ENCODE measurements at regions not wholly inside any gene's neighbourhood (a gene's known extent, or its start where the extent isn't known, plus 50 kb on each side); places are given as distances from the start of the nearest gene placed in this dataset.
"Not testable (repeated sequence)": the region's sequence is repeated elsewhere in the genome, so short reads cannot be mapped to it uniquely, and the experiment has no call there.

- not testable (repeated sequence) for H3K9ac ChIP-seq (ENCODE audit: low read depth, low read length); H3K4me1 ChIP-seq (ENCODE audit: insufficient read depth, low read length); H3K4me3 ChIP-seq (ENCODE audit: low read length); H3K27ac ChIP-seq (ENCODE audit: low read length); H3K9me3 ChIP-seq (ENCODE audit: insufficient read depth, low read depth, low read length); H3K36me3 ChIP-seq (ENCODE audit: insufficient read depth, low read depth, low read length); H3K27me3 ChIP-seq (ENCODE audit: insufficient read depth, low read length)
Observed at GRCh38 chr15:22177965-22178364, 97.6 kb downstream of the OR4M2 start.

- H3K9ac ChIP-seq (ENCODE audit: low read depth, low read length) = not testable (repeated sequence)
Observed at GRCh38 chr15:22178438-22178837, 98.1 kb downstream of the OR4M2 start.

DNA sequence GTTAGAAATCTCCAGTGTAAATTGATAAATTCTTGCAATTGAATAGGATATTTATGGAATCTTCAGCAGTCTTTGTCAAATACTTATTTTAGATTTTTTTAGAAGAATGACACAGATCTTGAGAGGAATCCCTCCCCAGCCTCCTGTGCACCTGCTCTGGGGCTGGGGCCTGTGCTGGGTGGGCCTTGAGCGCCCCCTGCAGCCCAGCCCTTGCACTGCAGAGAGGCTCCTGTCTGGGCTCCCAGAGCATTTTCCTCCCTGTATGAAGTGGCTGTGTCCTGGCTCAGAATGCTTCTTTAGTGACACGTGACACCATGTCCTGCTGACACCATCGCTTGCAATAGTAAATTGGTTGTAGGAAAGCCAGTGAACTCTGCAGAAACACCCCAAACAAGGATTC is 98.7 kb downstream of the OR4M2 start:
- H3K4me3 ChIP-seq (ENCODE audit: low read length); H3K27me3 ChIP-seq (ENCODE audit: insufficient read depth, low read length); H3K9me3 ChIP-seq (ENCODE audit: insufficient read depth, low read depth, low read length); H3K9ac ChIP-seq (ENCODE audit: low read depth, low read length); H3K4me1 ChIP-seq (ENCODE audit: insufficient read depth, low read length); H3K36me3 ChIP-seq (ENCODE audit: insufficient read depth, low read depth, low read length); H3K27ac ChIP-seq (ENCODE audit: low read length): not testable (repeated sequence)

More at GRCh38 chr15:22178438-22178837, 98.1 kb downstream of the OR4M2 start:
- H3K9me3 ChIP-seq (ENCODE audit: insufficient read depth, low read depth, low read length); H3K4me1 ChIP-seq (ENCODE audit: insufficient read depth, low read length); H3K27me3 ChIP-seq (ENCODE audit: insufficient read depth, low read length); H3K36me3 ChIP-seq (ENCODE audit: insufficient read depth, low read depth, low read length); H3K4me3 ChIP-seq (ENCODE audit: low read length); H3K27ac ChIP-seq (ENCODE audit: low read length): not testable (repeated sequence)

GRCh38 chr15:22180611-22181010 is 100.3 kb downstream of the OR4M2 start:
- H3K9me3 ChIP-seq (ENCODE audit: insufficient read depth, low read depth, low read length); H3K4me3 ChIP-seq (ENCODE audit: low read length); H3K27ac ChIP-seq (ENCODE audit: low read length); H3K9ac ChIP-seq (ENCODE audit: low read depth, low read length); H3K4me1 ChIP-seq (ENCODE audit: insufficient read depth, low read length); H3K27me3 ChIP-seq (ENCODE audit: insufficient read depth, low read length); H3K36me3 ChIP-seq (ENCODE audit: insufficient read depth, low read depth, low read length): not testable (repeated sequence)

DNA sequence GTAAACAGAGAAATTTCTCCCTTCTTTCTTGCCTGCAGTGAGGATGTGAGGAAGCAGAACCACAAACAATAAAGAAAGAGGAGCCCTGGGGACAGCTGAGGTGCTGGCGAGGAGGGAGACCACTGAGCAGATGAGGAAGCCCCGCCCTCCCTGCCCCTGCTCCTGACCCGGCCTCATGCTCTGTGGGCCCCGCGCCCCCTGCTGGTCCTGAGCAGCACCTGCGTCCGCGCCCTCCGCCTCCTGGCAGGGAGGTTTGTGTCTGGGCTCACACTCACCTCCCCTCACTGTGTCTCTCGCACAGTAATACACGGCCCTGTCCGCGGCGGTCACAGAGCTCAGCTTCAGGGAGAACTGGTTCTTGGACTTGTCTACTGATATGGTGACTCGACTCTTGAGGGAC is 104.4 kb downstream of the OR4M2 start:
- not testable (repeated sequence) for H3K9ac ChIP-seq (ENCODE audit: low read depth, low read length); H3K4me1 ChIP-seq (ENCODE audit: insufficient read depth, low read length); H3K27ac ChIP-seq (ENCODE audit: low read length); H3K4me3 ChIP-seq (ENCODE audit: low read length); H3K36me3 ChIP-seq (ENCODE audit: insufficient read depth, low read depth, low read length); H3K27me3 ChIP-seq (ENCODE audit: insufficient read depth, low read length); H3K9me3 ChIP-seq (ENCODE audit: insufficient read depth, low read depth, low read length)

- not testable (repeated sequence) for H3K27ac ChIP-seq (ENCODE audit: low read length); H3K4me3 ChIP-seq (ENCODE audit: low read length); H3K4me1 ChIP-seq (ENCODE audit: insufficient read depth, low read length); H3K36me3 ChIP-seq (ENCODE audit: insufficient read depth, low read depth, low read length); H3K9me3 ChIP-seq (ENCODE audit: insufficient read depth, low read depth, low read length); H3K9ac ChIP-seq (ENCODE audit: low read depth, low read length); H3K27me3 ChIP-seq (ENCODE audit: insufficient read depth, low read length)
Observed at GRCh38 chr15:22186846-22187532, 106.7 kb downstream of the OR4M2 start.

GRCh38 chr15:22191818-22192217 is 111.5 kb downstream of the OR4M2 start:
- not testable (repeated sequence) for H3K9me3 ChIP-seq (ENCODE audit: insufficient read depth, low read depth, low read length); H3K4me3 ChIP-seq (ENCODE audit: low read length); H3K36me3 ChIP-seq (ENCODE audit: insufficient read depth, low read depth, low read length); H3K27ac ChIP-seq (ENCODE audit: low read length); H3K9ac ChIP-seq (ENCODE audit: low read depth, low read length); H3K4me1 ChIP-seq (ENCODE audit: insufficient read depth, low read length); H3K27me3 ChIP-seq (ENCODE audit: insufficient read depth, low read length)

- not testable (repeated sequence) for H3K27me3 ChIP-seq (ENCODE audit: insufficient read depth, low read length); H3K4me3 ChIP-seq (ENCODE audit: low read length); H3K36me3 ChIP-seq (ENCODE audit: insufficient read depth, low read depth, low read length); H3K9me3 ChIP-seq (ENCODE audit: insufficient read depth, low read depth, low read length); H3K27ac ChIP-seq (ENCODE audit: low read length); H3K9ac ChIP-seq (ENCODE audit: low read depth, low read length); H3K4me1 ChIP-seq (ENCODE audit: insufficient read depth, low read length)
Observed at GRCh38 chr15:22194739-22195617, 114.7 kb downstream of the OR4M2 start.

- not testable (repeated sequence) for H3K27ac ChIP-seq (ENCODE audit: low read length); H3K36me3 ChIP-seq (ENCODE audit: insufficient read depth, low read depth, low read length); H3K27me3 ChIP-seq (ENCODE audit: insufficient read depth, low read length); H3K4me1 ChIP-seq (ENCODE audit: insufficient read depth, low read length); H3K9ac ChIP-seq (ENCODE audit: low read depth, low read length); H3K9me3 ChIP-seq (ENCODE audit: insufficient read depth, low read depth, low read length); H3K4me3 ChIP-seq (ENCODE audit: low read length)
Observed at GRCh38 chr15:22196423-22196822, 116.1 kb downstream of the OR4M2 start.

- not testable (repeated sequence) for H3K4me3 ChIP-seq (ENCODE audit: low read length); H3K4me1 ChIP-seq (ENCODE audit: insufficient read depth, low read length); H3K9ac ChIP-seq (ENCODE audit: low read depth, low read length); H3K36me3 ChIP-seq (ENCODE audit: insufficient read depth, low read depth, low read length); H3K27me3 ChIP-seq (ENCODE audit: insufficient read depth, low read length); H3K27ac ChIP-seq (ENCODE audit: low read length); H3K9me3 ChIP-seq (ENCODE audit: insufficient read depth, low read depth, low read length)
Observed at GRCh38 chr15:22200417-22200816, 120.1 kb downstream of the OR4M2 start.

DNA sequence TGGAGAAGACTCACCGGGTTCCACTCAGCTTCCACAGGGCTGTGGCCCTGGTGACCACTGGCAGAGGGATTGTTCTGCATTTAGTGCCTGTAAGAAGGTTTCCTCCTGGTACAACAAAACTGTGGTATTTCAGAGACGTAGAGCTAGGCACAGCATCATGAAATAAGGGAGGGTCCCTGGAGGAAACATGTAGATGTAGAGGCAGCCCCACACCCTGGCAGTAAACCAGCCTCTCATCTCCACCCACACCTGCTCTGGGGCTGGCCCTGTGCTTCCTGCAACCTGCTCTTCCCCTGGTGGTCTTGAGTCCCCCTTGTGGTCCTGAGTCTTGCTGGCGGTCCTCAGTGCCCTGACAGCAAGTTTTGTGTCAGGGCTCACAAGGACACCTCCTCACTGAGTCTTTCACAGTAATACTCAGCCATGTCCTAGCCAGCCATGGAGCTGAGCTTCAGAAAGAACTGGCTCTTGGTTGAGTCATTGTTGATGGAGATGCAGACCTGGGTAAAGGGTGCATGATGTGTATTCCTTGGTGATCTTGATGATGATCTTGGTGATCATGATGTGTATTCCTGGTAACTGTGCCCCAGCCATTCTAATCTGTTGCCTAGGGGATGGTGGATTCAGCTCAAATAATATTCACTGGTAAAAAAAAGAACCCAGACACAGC is 121.8 kb downstream of the OR4M2 start:
- H3K4me1 ChIP-seq (ENCODE audit: insufficient read depth, low read length); H3K4me3 ChIP-seq (ENCODE audit: low read length); H3K27ac ChIP-seq (ENCODE audit: low read length); H3K36me3 ChIP-seq (ENCODE audit: insufficient read depth, low read depth, low read length); H3K9me3 ChIP-seq (ENCODE audit: insufficient read depth, low read depth, low read length); H3K27me3 ChIP-seq (ENCODE audit: insufficient read depth, low read length); H3K9ac ChIP-seq (ENCODE audit: low read depth, low read length): not testable (repeated sequence)

- not testable (repeated sequence) for H3K4me3 ChIP-seq (ENCODE audit: low read length); H3K4me1 ChIP-seq (ENCODE audit: insufficient read depth, low read length); H3K9ac ChIP-seq (ENCODE audit: low read depth, low read length); H3K27me3 ChIP-seq (ENCODE audit: insufficient read depth, low read length); H3K9me3 ChIP-seq (ENCODE audit: insufficient read depth, low read depth, low read length); H3K36me3 ChIP-seq (ENCODE audit: insufficient read depth, low read depth, low read length); H3K27ac ChIP-seq (ENCODE audit: low read length)
Observed at GRCh38 chr15:22203208-22203607, 122.9 kb downstream of the OR4M2 start.
